GM19455 (cell line): ENCODE measurements at regions not wholly inside any gene's neighbourhood (a gene's known extent, or its start where the extent isn't known, plus 50 kb on each side); places are given as distances from the start of the nearest gene placed in this dataset.

Source experiments
- ATAC-seq: cut with Tn5 transposase; IDR thresholded peaks from one replicate; pipeline ENCODE4 v1.9.1; 2021; ENCODE audit not compliant: unreplicated experiment

DNA sequence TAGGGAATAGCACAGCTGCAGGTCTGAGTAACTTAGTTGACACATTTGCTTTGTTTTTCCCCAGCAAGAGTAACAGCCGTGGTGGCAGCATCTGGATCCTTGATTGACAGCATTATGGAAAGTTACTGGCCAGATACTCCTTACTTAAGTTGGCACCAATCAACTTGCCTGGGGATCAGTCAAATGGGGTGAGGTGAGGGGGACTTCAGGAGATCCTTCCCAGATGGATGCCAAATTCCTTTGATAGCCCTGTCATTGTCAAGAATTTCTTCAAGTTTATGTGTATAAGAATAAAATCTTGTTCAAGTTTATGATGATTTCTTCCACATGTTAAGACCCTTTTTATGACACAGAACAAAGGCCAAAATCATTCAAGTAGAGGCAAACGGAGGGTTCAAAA, 618.4 kb downstream of the SLC6A15 start:
- ATAC-seq: no peak

DNA sequence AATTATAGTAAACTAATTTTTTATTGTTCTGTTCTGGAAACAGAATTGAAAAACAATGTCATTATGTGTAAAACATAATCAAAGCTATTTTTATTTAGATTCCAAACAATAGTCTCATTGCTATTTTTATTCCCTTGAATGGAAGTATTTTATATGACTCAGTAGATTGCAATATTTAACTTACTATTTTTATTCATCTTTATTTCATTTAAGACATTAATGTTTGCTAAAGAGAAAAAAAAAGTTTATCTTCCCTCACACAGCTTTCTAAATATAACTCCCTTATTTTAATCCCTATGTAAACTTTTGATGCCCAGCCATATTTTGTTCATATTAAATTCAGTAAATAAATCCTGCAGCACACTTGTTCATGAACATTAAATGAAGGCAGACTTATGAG, 622.4 kb downstream of the SLC6A15 start:
- no peak for ATAC-seq

DNA sequence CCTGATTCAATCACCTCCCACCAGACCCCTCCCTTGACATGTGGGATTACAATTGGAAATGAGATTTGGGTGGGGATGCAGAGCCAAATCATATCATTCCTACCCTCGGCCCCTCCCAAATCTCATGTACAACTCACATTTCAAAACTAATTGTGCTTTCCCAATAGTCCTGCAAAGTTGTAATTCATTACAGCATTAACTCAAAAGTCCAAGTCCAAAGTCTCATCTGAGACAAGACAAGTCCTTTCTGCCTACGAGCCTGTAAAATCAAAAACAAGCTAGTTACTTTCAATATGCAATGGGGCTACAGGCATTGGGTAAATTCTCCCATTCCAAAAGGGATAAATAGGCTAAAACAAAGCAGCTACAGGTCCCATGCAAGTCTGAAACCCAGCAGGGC, 634.6 kb downstream of the SLC6A15 start:
- no peak for ATAC-seq

DNA sequence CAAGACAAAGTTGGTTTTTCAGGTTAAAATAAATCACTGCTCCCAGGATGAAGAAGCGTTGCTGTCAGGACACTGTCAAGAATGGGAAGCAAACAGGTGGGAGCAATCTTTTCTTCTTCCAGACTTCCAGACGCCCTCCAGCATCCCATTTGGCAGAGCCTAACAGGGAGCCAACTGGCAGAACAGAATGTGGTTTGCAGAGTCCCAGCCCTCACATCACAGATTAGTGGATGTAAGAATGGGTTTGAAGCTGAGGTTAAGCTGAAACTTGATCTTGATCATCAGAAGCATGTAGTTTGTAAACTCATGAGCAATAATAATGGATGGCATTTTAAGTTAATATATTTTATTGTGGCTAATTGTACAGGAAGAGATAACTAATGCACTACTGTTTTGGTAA, 636.4 kb downstream of the SLC6A15 start:
- ATAC-seq: no peak

DNA sequence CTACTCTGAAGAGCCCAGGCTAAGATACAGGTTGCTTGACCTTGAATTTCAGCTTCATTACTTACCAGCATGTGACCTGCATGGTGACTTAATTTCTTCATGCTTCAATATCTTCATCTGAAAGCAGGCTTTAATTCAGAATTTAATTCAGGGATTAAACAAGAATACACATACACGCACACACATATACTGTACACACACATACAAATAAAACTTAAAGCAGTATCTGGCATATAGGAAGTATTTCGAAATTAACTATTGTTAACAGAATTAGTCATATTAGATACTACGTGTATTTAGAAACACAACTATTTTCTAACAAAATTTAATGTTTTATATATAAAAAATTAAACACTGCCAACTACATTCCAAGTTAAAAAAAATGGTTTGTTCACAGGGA, 640.3 kb downstream of the SLC6A15 start:
- no peak for ATAC-seq

DNA sequence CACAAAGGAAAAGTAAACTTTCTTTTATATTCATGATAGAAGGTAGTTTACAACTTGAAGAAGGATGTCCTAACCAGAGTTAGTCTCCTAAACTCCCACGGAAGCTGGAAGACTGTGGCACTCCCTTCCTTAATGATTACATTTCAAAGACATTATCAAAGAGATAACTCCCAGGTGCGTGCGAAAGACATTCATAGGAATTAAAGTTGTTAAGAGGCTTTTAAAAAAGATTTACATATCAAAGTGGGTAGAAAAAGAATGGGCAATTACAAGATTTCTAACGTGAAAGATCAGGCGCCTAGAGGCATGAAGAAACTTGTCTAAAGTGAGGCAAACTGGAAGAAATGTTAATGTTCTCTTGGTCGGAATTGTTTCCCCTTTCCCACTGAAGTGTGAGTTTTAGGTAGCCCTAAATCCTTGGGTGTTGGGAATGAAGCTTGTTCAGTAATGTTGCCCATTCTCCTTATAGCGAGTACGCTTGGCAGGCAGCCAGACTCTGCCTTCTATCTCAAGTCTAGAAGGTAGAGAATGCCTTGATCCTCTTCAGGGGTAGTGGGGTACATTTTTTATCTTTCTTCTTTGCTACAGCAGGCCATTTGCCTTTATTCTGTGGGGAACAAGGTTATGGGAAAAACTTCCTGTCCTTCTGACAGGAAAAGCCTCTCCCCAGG, 642.0 kb downstream of the SLC6A15 start:
- no peak for ATAC-seq

DNA sequence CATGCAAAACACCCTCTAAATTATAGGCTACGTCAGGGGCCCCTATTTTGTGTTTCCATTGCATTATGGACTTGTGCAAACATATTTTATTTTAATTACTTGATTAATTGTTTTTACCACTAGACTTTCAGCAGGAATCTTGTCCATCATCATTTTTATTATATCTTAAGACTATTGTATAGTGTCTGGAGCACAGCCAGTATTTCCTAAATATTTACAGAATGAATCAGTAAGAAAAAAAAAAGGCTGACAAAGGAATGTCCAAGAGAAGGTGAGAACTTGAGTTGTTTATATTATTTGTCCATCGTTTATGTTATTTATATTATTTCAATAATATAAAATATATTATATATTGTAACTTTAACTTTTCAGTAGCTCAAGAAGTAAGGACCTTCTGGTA, 664.7 kb downstream of the SLC6A15 start:
- ATAC-seq: no peak

DNA sequence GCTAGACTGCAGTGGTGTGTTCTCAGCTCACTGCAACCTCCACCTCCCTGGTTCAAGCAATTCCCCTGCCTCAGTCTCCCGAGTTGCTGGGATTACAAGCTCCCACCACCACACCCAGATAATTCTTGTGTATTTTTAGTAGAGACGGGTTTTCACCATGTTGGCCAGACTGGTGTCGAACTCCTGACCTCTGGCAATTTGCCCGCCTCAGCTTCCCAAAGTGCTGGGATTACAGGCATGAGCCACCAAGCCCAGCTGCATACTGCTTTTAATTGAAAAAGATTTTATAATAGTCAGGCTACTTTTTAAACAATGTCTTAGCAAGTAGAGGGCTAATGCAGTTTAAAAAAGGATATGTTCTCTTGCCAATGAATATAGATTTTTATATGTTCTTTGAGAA, 668.9 kb downstream of the SLC6A15 start:
- no peak for ATAC-seq

DNA sequence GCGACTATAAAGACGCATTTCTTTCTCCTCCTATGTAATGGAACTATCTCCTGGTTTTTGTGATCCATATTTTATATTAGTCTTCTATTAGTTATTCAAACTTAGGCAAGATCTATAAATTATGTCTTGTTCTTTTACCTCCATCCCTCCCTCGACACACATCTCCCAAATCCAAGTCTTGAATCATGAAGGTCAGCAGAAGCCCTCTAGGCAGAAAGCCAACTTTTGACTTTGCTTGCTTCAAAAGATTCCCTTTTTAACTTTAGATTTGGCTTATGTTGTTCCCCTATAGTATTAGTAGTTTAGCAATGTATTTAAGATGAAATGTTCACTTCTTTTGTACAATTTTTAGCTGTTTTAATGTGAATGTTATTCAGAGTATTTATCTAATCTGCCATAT, 689.8 kb downstream of the SLC6A15 start:
- no peak for ATAC-seq

DNA sequence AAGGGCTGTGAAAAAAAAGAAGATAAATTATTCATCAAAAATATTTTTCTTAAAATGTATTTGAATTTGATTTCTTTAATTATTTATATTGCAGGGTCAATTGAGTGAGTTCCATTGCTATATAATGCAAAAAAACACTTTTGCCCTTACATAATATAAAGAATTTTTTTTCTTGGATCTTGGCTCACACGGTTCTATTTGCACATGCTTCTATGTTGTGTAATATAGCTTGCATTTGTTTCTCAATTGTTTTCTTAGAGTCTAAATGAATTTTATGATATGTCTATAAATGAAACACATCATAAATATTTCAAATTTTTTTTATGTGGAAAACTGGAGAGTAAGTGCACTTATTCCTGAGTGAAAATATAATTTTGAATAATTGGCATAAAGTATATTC, 694.2 kb downstream of the SLC6A15 start:
- no peak for ATAC-seq

DNA sequence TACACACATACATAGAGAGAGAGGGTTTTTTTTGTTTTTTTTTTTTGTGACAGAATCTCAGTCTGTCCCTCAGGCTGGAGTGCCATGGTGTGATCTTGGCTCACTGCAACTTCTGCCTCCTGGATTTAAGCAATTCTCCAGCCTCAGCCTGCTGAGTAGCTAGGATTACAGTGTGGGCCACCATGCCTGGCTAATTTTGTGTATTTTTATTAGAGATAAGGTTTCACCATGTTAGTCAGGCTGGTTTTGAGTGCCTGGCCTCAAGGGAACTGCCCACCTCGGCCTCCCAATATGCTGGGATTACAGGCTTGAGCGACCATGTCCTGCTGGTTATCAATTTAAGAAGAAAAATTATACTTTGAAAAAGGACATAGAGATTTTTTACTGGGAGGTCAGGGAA, 710.6 kb downstream of the SLC6A15 start:
- ATAC-seq: no peak

DNA sequence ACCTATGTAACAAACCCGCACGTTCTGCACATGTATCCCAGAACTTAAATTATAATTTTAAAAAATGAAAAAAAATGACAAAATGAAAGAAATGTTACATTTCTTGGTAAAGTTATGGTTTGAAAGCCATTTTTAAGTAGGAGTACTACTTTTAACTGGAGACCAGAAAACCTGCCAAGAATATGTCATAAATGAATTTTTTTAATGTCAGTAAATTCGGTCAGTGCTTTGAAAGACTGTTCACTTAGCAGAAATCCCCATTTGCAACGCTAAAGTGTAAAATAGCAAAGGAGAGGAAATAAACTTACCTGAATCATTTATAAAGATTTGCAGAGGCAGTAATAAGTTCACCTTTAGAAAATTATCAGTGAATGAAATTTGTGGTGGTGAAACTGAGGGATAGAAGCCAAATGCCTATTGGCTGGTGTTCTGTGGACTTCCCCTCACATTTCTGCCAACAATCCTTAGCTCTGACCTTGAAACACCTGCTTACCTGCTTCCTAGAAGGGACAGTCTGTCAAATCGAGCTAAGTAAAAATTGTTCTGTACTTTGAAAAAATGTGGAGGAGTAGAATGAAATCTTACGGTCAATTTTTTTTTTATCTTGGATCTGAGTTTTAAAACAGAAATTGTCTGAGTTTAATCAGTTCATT, 714.2 kb downstream of the SLC6A15 start:
- no peak for ATAC-seq

DNA sequence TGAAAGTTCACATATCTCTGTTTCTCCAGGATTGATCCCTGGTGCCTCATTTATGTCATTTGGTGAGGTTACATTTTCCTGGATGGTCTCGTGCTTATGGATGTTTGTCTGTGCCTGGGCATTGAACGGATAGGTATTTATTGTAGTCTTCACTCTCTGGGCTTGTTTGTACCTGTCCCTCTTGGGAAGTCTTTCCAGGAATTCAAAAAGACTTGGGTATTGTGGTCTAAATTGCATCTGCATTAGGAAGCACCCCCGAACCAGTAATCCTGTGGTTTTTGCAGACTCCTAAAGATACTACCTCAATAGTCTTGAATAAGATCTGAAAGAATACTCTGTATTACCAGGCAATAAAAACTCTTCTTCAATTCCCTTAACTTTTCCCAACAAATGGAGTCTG, 720.8 kb downstream of the SLC6A15 start:
- no peak for ATAC-seq

DNA sequence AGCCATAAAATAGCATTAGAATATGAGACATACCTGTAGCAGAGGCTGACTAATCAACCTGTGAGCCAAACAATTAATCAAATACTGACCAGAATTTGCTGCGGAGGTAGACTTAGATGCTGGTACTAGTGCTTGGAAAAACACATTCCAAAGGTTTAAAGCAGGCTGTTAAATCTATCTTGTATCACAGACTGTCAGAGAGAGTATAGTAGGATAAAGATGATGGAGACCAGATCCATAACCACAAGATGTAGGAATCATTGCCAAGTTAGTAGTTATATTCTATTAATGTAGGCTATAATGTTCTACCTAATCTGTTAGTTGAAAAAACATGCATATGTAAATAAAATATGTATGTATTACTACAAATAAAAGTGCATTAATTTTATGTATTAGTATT, 726.2 kb downstream of the SLC6A15 start:
- no peak for ATAC-seq

DNA sequence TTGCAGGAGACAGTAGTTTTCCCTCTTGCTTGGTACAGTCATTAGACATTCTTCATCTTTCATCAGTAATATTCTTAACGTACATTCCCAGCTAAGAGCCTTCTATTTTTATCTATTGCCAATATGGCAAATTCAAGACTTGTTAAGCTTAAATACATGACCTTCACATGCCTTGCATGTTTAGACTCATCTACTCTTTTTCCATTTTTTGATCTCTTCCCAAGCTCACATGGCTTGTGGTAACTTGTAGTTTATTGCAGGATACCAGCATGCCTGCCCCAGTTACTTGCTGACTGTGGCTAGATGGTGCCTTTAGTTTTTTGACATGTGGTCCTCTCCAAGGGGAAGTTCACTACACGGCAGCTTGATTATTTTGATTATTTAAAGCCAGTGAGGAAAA, 729.0 kb downstream of the SLC6A15 start:
- no peak for ATAC-seq

DNA sequence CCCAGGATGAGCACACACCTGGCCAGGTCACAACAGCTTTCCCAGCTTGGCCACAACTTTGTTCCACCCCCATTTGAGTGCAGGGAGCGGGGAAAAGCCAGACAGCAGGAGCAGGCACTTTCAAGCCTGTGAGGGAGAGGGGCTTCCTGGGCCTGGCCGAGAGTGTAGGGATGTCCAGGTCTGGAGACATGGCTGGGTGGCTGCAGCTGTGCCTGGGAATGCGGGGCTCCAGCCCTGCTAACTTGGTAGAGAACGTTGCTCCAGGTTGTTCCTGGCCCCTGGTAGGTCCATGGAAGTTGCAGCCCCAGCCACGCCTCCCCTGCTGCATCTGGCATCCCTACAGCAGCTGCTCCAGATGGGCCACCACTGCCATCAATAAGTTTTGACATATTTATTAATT, 738.5 kb downstream of the SLC6A15 start:
- ATAC-seq: no peak

DNA sequence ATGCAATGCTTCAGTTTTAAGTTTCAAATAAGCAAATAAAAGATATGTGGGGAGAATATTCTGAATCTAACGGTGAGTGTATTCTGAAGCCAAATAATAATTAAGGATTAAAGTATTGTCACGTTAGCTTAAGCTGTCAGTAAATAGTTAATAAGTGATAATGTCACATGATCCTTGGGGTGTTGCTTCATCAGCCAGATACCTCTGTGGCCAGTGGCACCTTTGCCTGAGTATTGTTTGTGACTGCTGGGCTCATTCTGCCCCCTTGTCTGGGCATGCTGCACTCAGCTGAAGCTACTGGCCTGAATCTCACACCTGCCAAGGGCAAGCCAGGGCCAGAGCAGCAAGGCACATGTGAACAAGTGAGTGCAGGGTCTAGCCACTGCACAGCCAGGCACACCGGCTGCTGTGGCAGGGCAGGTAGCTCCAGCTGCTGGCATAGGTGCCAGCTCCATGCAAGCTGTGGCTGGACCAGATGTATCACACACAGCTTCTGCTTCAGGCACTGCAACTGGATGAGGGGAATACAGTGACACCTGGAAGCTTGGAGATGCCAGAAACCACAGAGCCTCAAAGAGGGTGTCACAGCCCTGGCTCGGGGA, 739.7 kb downstream of the SLC6A15 start:
- no peak for ATAC-seq

DNA sequence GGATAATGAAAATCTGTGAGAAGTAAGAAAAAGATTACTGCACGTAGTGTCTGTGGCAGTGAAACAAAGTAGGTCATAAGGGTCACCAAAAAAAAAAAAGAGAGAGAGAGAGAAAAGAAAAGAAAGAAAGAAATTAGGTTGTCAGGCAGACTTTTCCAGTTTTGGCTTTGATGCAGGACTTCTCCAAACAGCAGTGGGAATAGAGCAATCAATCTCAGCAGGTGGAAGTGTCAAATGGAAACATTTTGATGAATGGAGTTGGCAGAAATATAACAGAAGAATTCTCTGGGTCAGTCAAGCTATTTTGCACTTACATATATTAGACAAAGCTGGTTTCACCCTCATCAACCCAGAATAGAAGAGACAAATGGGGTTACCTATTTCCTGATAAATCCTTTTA, 745.8 kb downstream of the SLC6A15 start:
- no peak for ATAC-seq

DNA sequence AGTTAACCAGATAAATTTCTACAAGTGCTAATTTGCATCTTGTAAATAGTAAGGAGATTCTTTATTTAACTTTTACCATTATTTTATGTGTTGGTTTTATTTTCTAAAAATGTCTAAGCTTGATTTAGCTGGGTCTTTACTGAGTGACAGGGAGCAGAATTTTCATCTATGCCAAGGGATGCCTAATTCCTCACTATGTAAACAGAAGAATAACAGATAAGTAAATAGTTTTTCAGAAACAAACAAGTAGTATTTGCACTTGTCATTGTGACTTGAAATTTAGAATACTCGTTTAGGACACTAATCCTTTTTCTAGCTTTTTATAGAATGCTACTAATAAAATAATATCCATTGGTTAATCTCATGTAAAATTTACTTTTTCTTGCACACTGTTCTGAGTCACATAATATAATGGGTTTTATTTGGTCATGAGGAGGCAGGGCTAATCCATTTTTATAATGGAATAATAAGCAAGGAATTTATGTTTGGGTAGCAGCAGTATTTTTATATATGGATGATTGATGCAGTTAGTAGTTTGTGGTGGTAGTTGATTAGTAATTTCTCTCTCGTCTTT, 746.5 kb downstream of the SLC6A15 start:
- no peak for ATAC-seq

DNA sequence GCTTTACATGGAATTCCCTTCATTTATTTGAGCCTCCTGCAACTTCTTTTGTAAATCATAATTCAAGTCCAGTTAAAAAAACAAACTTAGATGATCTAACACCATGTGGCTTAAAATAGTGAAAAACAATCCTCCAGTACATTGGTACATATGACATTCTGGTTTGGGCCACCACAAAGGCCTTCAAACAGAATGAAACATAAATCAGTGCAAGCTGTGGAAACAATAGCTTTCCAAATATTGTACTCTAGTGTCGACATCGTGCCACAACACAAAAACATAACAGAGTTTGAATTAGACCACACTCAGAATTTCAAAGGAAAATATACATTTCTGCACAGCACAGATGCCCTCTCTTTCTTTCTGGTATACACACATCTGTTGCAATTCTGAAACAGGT, 751.3 kb downstream of the SLC6A15 start:
- ATAC-seq: no peak

DNA sequence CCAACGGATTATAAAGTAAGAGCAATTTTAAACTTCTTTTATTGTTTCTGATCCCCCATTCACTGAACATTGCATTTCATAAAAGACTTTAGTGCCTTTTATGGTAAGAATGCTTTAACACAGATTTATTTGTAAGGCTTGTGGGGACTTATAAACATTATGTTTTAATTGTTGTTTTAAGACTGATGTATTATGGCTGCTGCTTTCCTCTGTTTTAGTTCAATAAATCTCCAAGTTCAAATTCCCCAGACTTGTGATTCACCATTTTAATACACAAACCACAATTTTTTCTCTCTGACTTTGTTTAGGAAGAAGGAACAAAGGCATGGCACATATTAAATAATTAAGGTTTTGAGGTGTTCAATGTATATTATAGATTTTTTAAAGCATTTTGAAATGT, 753.3 kb downstream of the SLC6A15 start:
- no peak for ATAC-seq

DNA sequence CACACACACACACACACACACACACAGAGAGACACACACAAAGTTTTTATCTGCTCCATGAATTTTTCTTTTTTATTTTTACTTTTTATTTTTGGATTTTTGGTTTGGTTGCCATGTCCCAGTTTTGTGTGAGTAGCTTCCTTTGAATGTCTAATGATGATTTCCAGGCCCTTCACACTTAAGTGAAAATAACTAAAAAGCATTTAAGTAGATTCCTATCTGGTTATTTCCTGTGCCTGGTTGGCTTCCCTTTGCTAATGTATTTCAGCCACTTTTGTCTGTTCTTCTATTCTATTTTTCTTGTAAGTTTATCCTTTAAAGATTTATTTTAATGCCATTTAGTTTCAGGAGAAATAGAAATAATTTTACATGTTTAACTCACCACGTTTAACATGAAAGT, 755.4 kb downstream of the SLC6A15 start:
- no peak for ATAC-seq
